Fibroblast of pulmonary artery (primary cell): ENCODE measurements at regions not wholly inside any gene's neighbourhood (a gene's known extent, or its start where the extent isn't known, plus 50 kb on each side); places are given as distances from the start of the nearest gene placed in this dataset.

Experiments used
- DNase-seq: peaks from one replicate; pipeline ENCODE4 v3.0.0-alpha.2; 2010; ENCODE audit warnings: low read depth
- H3K4me3 ChIP-seq: replicated peaks from 2 replicates; pipeline ENCODE4 v1.5.1; 2011; ENCODE audit warnings: low read depth, mild to moderate bottlenecking, control low read depth, low read length, moderate library complexity
- TF ChIP-seq, protein P1 (sequence below): IDR thresholded peaks from 2 replicates; pipeline ENCODE4 v1.5.1; 2011; ENCODE audit warnings: mild to moderate bottlenecking, control low read depth, low read length, inconsistent platforms; ENCODE audit errors: missing control alignments

DNA sequence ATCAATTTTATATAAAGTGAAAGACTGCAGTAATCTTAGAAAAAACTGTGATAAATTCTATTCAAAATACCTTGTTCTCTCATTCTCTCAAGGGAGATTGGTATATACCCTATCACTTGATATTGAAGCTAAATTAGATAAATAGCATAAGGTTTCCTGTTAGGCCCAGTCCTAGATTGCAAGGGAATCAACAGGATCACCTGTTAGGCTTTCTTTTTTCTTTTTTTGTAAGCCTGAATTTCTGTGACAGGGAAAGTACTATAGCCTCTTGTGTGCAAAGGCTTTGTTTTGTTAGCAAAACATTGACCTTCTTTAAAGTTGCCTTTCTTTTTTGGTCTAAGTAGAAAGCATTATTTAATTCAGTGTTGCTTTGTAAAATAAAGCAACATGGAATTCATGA, 100.0 kb downstream of the HAUS1 start:
- TF ChIP-seq, protein P1, sequence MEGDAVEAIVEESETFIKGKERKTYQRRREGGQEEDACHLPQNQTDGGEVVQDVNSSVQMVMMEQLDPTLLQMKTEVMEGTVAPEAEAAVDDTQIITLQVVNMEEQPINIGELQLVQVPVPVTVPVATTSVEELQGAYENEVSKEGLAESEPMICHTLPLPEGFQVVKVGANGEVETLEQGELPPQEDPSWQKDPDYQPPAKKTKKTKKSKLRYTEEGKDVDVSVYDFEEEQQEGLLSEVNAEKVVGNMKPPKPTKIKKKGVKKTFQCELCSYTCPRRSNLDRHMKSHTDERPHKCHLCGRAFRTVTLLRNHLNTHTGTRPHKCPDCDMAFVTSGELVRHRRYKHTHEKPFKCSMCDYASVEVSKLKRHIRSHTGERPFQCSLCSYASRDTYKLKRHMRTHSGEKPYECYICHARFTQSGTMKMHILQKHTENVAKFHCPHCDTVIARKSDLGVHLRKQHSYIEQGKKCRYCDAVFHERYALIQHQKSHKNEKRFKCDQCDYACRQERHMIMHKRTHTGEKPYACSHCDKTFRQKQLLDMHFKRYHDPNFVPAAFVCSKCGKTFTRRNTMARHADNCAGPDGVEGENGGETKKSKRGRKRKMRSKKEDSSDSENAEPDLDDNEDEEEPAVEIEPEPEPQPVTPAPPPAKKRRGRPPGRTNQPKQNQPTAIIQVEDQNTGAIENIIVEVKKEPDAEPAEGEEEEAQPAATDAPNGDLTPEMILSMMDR = no peak
- DNase-seq = no peak
- H3K4me3 ChIP-seq = no peak overlapping the region

DNA sequence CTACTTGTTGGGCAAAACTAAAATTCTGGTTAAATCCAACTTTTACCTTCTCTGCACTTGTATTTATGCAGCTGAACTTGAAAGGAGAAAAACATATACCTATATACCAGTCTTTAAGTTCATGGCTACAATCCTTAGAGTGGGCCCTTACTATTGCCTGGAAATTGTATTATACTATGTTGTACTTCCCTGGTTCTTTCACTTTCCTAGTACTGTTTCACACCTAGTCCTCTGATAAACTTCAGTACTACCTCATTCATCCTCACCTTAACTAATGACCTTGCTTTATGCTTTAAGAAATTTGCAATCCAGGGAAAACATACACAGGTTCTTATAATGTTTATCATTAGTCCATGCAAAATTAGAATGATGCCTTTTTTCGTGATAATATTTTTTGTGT, 103.8 kb downstream of the HAUS1 start:
- no peak for DNase-seq
- H3K4me3 ChIP-seq = no peak overlapping the region
- TF ChIP-seq, protein P1 = no peak

DNA sequence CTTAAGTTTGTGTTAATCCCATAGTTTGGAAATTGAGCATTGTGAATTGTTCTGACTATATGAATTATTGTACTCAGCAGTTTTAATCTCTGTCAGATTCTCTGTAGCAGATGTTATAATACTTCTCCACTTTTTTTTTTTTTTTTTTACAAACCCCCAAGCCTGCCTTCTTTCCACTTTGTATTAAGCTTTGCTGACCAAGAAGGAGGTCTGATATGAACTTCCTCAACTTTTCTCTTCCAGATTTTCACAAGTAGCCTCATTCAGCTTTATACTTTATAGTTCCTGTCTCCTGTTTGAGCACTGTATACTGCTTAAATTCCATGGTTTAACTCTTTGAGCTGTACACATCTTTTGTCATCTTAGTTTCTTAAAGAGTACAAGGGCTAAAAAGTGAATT, 105.0 kb downstream of the HAUS1 start:
- DNase-seq = no peak
- H3K4me3 ChIP-seq = no peak overlapping the region
- TF ChIP-seq, protein P1 = no peak

DNA sequence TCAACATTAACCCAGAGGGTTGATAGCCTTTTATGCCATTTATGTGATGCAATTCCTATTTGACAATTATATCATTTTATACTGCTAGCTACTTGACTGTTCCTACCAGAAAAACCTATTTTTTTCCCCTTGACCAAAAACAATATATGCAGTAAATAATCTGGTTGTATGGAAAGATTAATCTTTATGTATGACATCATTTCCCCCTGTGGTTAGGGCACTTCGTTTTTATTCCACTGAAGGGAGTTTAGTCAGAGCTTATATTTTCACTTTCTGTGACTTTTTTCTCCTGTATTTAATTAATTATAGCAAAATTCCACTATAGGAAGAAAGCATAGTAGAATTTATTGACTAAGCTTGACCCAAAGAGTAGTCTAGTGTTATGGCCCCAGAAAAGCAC, 107.6 kb downstream of the HAUS1 start:
- DNase-seq = peak; percentile 55

DNA sequence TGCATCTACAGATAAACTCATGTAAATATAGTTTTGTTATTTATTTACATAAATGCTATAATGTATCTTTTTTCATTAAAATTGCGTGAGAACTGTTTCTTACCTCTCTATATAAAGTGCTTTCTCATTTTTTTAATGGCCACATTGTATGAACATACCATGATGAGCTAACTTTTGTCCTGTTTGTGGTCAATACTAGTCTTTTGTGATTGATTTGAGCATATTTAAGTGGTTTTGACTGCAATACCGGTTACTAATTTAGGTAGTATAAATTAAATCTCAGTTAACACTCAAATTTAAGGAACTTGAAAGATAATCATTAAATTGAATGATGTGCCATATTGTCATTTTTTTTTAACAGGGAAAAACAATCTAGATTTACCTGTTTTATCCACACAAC, 108.2 kb downstream of the HAUS1 start:
- no peak for DNase-seq
- no peak overlapping the region for H3K4me3 ChIP-seq
- TF ChIP-seq, protein P1 = no peak

More for the DNA sequence above, 107.6 kb downstream of the HAUS1 start:
- TF ChIP-seq, protein P1 = no peak
- H3K4me3 ChIP-seq = no peak overlapping the region

DNA sequence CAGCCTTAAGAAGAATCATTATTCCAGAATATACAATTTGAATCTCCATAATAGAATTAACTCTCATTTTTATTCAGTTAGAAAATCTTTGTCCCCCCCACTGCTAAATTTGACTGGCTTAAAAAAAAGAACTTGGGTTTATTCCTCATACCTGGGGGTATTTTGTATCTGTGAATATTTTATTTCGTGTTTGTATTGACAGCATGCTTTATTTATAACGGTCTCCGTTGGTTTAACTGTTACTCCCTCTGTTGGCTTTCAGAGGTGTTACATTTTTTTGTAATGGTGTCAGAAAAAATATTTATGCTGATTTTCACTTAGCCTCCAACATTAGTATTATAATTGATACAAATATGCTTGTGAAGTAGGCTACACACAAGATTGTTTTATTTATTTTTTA, 109.1 kb downstream of the HAUS1 start:
- TF ChIP-seq, protein P1 = peak; percentile 52
- no peak overlapping the region for H3K4me3 ChIP-seq
- peak; percentile 36 for DNase-seq

DNA sequence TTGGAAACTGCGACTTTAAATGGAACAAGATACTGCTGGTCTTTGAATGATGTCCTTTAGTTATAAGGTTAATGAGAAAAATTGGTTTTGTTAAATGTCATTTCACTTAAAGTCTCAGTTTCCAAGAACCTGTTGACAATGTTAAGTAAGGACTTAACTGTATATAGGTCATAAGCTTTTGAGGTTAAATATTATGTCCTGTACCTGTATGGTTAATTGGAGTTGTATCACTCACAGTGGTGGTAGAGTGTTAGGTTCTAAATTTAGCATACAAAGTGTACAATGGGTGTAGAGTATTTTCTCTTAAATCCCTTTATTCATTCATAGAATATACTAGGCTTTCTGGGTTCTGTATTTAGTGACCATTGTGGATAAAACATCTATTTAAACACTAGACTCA, 110.2 kb downstream of the HAUS1 start:
- TF ChIP-seq, protein P1 = no peak
- no peak for DNase-seq
- no peak overlapping the region for H3K4me3 ChIP-seq
